Neural crest cell (in vitro differentiated cells): ENCODE measurements at regions not wholly inside any gene's neighbourhood (a gene's known extent, or its start where the extent isn't known, plus 50 kb on each side); places are given as distances from the start of the nearest gene placed in this dataset.
"Not testable (repeated sequence)": the region's sequence is repeated elsewhere in the genome, so short reads cannot be mapped to it uniquely, and the experiment has no call there.

ENCODE experiments used
- DNase-seq: peaks from one replicate; pipeline ENCODE4 v3.0.0; 2021; ENCODE audit warnings: low read depth, mixed read lengths, low spot score
- H3K27ac Mint-ChIP-seq: one replicate; pipeline ENCODE4 v1.8.0; 2021; ENCODE audit warnings: mild to moderate bottlenecking, mixed read lengths; ENCODE audit not compliant: unreplicated experiment
- H3K27me3 Mint-ChIP-seq: 2 replicates; pipeline ENCODE4 v1.8.0; 2021; ENCODE audit warnings: low read depth, mild to moderate bottlenecking, mixed read lengths
- H3K36me3 Mint-ChIP-seq: 2 replicates; pipeline ENCODE4 v1.8.0; 2021; ENCODE audit warnings: low read depth, mild to moderate bottlenecking, mixed read lengths
- H3K4me1 Mint-ChIP-seq: 2 replicates; pipeline ENCODE4 v1.8.0; 2021; ENCODE audit warnings: mixed read lengths
- H3K4me3 Mint-ChIP-seq: one replicate; pipeline ENCODE4 v1.8.0; 2021; ENCODE audit warnings: mild to moderate bottlenecking, mixed read lengths
- H3K9me3 Mint-ChIP-seq: 2 replicates; pipeline ENCODE4 v1.8.0; 2021; ENCODE audit warnings: mixed read lengths
- TF ChIP-seq, protein P1 (sequence below): fragments of 200-600 bp; sonication (generic); conservative IDR thresholded peaks from 2 replicates; pipeline ENCODE4 v1.5.0; 2021; ENCODE audit warnings: antibody characterized with exemption, mild to moderate bottlenecking

DNA sequence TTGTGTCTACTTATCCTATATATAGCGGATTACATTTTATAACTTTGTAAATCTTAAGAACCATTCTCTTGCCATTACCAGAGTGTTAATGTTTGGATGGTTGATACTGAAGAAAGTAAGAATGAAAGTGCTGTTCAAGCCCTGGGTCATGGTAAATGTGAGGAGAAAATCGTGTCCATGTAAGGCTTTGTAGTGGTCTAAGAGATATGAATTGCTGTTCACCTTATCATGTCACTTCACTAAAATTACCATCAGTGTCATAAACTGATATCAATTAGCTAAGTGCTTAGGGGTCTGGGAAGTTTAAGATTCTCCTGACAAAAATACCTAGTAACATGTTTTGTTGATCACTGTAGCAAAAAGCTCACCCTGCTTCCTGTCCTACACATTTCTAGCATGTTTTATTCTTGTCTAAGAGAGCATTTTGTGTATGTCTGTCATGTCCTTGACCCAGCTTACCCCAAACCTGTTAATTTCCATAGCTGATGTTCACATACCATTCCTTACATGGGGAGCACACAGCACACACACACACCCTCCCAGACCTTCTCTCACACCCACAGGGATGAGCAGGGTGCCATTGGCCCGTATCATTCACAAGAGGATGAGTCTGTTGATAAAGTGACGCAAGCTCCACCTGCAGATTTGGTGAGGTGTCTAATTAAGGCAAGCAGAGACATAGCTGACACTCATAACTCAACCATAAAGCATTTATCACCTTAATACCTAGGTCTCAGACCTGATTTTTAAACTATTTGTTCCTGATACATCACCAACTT lies 125.1 kb upstream of the PAM start:
- TF ChIP-seq, protein P1, sequence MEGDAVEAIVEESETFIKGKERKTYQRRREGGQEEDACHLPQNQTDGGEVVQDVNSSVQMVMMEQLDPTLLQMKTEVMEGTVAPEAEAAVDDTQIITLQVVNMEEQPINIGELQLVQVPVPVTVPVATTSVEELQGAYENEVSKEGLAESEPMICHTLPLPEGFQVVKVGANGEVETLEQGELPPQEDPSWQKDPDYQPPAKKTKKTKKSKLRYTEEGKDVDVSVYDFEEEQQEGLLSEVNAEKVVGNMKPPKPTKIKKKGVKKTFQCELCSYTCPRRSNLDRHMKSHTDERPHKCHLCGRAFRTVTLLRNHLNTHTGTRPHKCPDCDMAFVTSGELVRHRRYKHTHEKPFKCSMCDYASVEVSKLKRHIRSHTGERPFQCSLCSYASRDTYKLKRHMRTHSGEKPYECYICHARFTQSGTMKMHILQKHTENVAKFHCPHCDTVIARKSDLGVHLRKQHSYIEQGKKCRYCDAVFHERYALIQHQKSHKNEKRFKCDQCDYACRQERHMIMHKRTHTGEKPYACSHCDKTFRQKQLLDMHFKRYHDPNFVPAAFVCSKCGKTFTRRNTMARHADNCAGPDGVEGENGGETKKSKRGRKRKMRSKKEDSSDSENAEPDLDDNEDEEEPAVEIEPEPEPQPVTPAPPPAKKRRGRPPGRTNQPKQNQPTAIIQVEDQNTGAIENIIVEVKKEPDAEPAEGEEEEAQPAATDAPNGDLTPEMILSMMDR = no peak
- no peak overlapping the region for H3K4me3 Mint-ChIP-seq
- peaks cover 21% of the 10 kb centered on the region for H3K9me3 Mint-ChIP-seq
- no peaks in the 10 kb centered on the region for H3K27me3 Mint-ChIP-seq
- no peak for DNase-seq
- peaks cover 31% of the 10 kb centered on the region for H3K36me3 Mint-ChIP-seq
- no peak overlapping the region for H3K27ac Mint-ChIP-seq
- no peaks in the 10 kb centered on the region for H3K4me1 Mint-ChIP-seq

DNA sequence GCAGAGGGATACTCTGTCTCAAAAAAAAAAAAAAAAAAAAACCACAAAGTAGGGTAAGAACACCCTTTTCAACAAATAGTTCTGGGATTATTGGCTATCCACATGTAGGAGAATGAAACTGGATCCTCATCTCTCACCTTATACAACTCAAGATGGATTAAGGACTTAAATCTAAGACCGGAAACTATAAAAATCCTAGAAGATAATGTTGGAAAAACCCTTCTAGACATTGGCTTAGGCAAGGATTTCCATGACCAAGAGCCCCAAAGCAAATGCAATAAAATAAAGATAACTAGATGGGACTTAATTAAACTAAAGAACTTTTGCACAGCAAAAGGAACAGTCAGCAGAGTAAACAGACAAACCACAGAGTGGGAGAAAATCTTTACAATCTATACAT lies 119.7 kb upstream of the PAM start:
- H3K27me3 Mint-ChIP-seq, H3K27ac Mint-ChIP-seq, H3K4me1 Mint-ChIP-seq, H3K4me3 Mint-ChIP-seq, DNase-seq: not testable (repeated sequence)
- Mint-ChIP-seq H3K9me3 (peaks cover 21% of the 10 kb centered on the region), H3K36me3 (peaks cover 42% of the 10 kb centered on the region)

DNA sequence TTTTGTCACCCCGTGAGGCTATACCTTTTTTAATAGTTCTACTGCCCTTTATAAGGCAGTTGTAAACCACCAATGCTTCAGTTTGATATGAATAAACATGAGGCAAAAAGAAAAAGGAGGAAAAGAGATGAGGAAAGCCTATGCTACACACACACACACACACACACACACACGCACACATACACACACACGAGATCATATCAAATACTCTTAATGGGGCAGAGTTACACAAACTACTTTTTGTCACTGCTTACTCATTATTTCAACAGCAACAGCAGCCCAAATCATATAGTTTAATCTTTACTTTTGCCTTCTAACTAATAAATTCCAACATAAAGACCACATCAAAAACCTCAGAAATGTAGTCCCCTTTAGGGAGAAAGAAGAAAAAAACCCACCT lies 116.8 kb upstream of the PAM start:
- H3K27ac Mint-ChIP-seq = no peak overlapping the region
- no peak for DNase-seq
- no peak overlapping the region for H3K4me3 Mint-ChIP-seq
- H3K4me1 Mint-ChIP-seq = no peaks in the 10 kb centered on the region
- peaks cover 11% of the 10 kb centered on the region for H3K9me3 Mint-ChIP-seq
- no peaks in the 10 kb centered on the region for H3K27me3 Mint-ChIP-seq
- peaks cover 31% of the 10 kb centered on the region for H3K36me3 Mint-ChIP-seq
- TF ChIP-seq, protein P1 = no peak

DNA sequence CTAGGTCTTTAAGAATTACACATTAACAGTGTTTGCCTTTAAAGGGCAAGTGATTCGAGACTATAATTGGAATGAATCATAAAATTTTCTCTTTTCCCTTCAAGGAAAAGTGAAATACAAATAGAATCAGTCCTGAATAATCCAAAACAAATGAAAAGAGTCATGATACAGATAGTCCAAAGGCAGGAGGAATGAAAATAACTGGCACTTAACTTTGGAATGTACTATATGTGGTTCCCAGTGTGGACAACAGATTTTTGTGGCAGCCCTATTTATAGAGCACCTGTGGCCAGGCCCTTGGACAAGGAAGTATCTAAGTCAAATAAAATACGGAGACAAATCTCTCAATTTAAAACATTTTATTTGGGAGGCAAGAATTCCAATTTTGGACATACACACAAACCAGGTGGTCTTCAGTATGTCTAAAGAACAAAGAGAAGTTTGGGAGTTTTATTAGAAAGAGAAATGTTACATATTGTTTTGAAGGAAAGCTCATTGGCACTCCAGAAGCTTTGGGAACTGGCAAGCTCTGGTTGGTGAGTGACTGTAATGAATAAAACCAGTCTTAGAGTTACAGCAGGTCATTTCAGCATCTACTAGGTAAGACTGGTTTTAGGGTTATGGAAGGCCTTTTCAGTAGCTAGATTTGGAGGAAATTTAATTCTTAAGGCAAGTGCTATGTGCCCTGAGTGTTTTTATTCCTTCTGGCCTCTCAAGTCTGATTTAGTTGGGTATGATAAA lies 116.0 kb upstream of the PAM start:
- no peak for DNase-seq
- TF ChIP-seq, protein P1 = no peak
- H3K27ac Mint-ChIP-seq = no peak overlapping the region
- peaks cover 8% of the 10 kb centered on the region for H3K9me3 Mint-ChIP-seq
- H3K4me3 Mint-ChIP-seq = no peak overlapping the region
- H3K4me1 Mint-ChIP-seq = no peaks in the 10 kb centered on the region
- no peaks in the 10 kb centered on the region for H3K27me3 Mint-ChIP-seq
- H3K36me3 Mint-ChIP-seq = peaks cover 26% of the 10 kb centered on the region

DNA sequence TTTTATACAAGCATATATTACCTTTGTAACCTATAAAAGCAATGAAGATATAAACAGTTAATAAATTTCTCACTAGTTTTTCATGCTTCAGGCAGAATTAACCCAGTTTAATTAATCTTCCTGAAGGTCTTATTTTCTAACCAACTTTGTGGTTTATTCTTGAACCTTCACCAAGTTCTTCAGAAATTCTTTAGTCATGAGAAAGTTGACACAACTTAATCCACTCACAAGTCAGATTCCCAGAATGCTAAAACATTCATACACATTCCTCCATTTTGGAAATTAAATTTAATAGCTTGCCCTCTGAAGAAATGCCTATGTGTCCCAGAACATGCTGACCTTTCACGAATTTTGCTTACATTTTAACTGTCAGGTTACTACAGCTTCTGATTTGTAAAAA lies 105.4 kb upstream of the PAM start:
- Mint-ChIP-seq H3K27ac (no peak overlapping the region), H3K4me3 (no peak overlapping the region), H3K9me3 (peaks cover 16% of the 10 kb centered on the region), H3K36me3 (peaks cover 23% of the 10 kb centered on the region), H3K27me3 (no peaks in the 10 kb centered on the region), H3K4me1 (no peaks in the 10 kb centered on the region)
- TF ChIP-seq, protein P1 = no peak
- DNase-seq = no peak

DNA sequence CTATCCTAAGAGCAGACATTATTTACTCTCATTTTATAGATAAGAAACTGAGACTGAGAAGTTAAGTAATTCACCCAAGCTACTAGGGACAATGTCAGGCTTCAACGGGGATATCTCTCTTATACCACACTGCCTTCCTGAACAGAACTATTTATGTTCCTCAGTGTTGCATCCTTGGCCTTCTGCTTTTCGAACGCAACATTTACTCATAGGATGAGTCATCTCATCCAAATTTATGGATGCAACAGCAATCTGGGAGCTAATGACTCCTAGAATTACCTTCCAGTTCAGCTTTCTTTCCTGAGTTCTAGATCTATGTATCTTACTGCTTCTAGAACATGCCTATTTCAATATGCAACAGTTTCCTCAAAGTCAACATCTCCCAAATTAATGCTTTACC lies 103.6 kb upstream of the PAM start:
- TF ChIP-seq, protein P1 = no peak
- no peak overlapping the region for H3K27ac Mint-ChIP-seq

More for the DNA sequence above, 103.6 kb upstream of the PAM start:
- H3K9me3 Mint-ChIP-seq = peaks cover 10% of the 10 kb centered on the region
- no peaks in the 10 kb centered on the region for H3K27me3 Mint-ChIP-seq
- no peak for DNase-seq
- H3K4me3 Mint-ChIP-seq = no peak overlapping the region
- H3K36me3 Mint-ChIP-seq = peaks cover 13% of the 10 kb centered on the region
- no peaks in the 10 kb centered on the region for H3K4me1 Mint-ChIP-seq
